K562 (cell line): ENCODE measurements at regions not wholly inside any gene's neighbourhood (a gene's known extent, or its start where the extent isn't known, plus 50 kb on each side); places are given as distances from the start of the nearest gene placed in this dataset.

Experiments used
- ATAC-seq: fragments of 200-7000 bp; cut with Tn5 transposase; 3 replicates; pipeline ENCODE4 v1.9.1; 2020; ENCODE audit warnings: moderate library complexity
- BruUV-seq: library from RNA; stranded (reverse); fragments of 400-500 nt; replicated peaks from 2 replicates; lab custom pipeline; 2021; lab: Mats Ljungman, UMichigan
- CTCF ChIA-PET: fragments of 300-600 bp; formaldehyde crosslinking; extraction: SDS; loops from one replicate; lab custom pipeline; 2021; ENCODE audit warnings: low intra/inter-chr PET ratio; lab: Yijun Ruan, JAX
- POLR2A ChIA-PET: fragments of 300-600, 350-650 bp; sonication (Branson Sonifier 250); formaldehyde crosslinking; extraction: SDS; loops from one replicate; lab custom pipeline; 2021; ENCODE audit warnings: antibody characterized with exemption, inconsistent platforms; lab: Yijun Ruan, JAX
- DNase-seq, 4 experiments: peaks; one replicate each; pipeline versions ENCODE4 v3.0.0 to v3.0.0-alpha.2; 2011 to 2018; ENCODE audit warnings: low spot score in 3 of 4, mixed read lengths in 3 of 4; ENCODE audit errors: extremely low read depth in 1 of 4
- FAIRE-seq: peaks from 2 replicates; lab custom pipeline; 2011; peaks lifted over from hg19 to GRCh38; lab: Jason Lieb, UNC
- H2AFZ ChIP-seq: 2 replicates; pipeline ENCODE4 v1.6.0; 2011; ENCODE audit warnings: low read depth, low read length, control low read depth, inconsistent platforms
- H3K27ac ChIP-seq: fragments of 200-600 bp; 3 replicates; pipeline ENCODE4 v1.8.0; 2011; ENCODE audit warnings: low read depth, mild to moderate bottlenecking, control low read depth, inconsistent platforms, low read length, moderate library complexity, mixed read lengths; ENCODE audit errors: extremely low read depth
- H3K27me3 ChIP-seq, 2 experiments: fragments of 300-600 bp in 1 of 2; 2 replicates in 1 of 2; 3 replicates in 1 of 2; pipeline versions ENCODE4 v1.6.0 to v1.8.0; 2011; ENCODE audit warnings: inconsistent platforms in 2 of 2, low read length in 2 of 2, mild to moderate bottlenecking in 1 of 2, mixed read lengths in 1 of 2, moderate library complexity in 1 of 2; ENCODE audit not compliant: control insufficient read depth in 2 of 2, insufficient read depth in 2 of 2
- H3K36me3 ChIP-seq: fragments of 300-600 bp; 3 replicates; pipeline ENCODE4 v1.8.0; 2011; ENCODE audit warnings: mild to moderate bottlenecking, low read length, inconsistent platforms; ENCODE audit not compliant: control insufficient read depth, insufficient read depth
- H3K4me1 ChIP-seq, 2 experiments: fragments of 200-600 bp in 1 of 2; replicated peaks in 1 of 2; 2 replicates in 1 of 2; 3 replicates in 1 of 2; pipeline versions ENCODE4 v1.5.1 to v1.8.0; 2011; ENCODE audit warnings: inconsistent platforms in 2 of 2, low read length in 2 of 2, mild to moderate bottlenecking in 1 of 2, mixed read lengths in 1 of 2, moderate library complexity in 1 of 2; ENCODE audit not compliant: control insufficient read depth in 2 of 2, insufficient read depth in 2 of 2
- H3K4me2 ChIP-seq: 2 replicates; pipeline ENCODE4 v1.6.1; 2011; ENCODE audit warnings: low read length, control low read depth, inconsistent platforms, mixed read lengths; ENCODE audit not compliant: insufficient read depth
- H3K4me3 ChIP-seq: fragments of 200-600 bp; sonication (generic), shearing (Covaris generic); 2 replicates; pipeline ENCODE4 v1.5.1; 2016; ENCODE audit warnings: control low read depth, inconsistent platforms
- H3K79me2 ChIP-seq: fragments of 200-600 bp; 3 replicates; pipeline ENCODE4 v1.8.0; 2011; ENCODE audit warnings: low read length, inconsistent platforms; ENCODE audit not compliant: control insufficient read depth, insufficient read depth
- H3K9ac ChIP-seq, 2 experiments: 2 replicates each; pipeline versions ENCODE4 v1.6.0 to v1.6.1; 2011; ENCODE audit warnings: low read depth in 2 of 2, low read length in 2 of 2, control low read depth in 1 of 2, inconsistent platforms in 1 of 2, mild to moderate bottlenecking in 1 of 2, mixed read lengths in 1 of 2; ENCODE audit not compliant: insufficient read depth in 1 of 2
- H3K9me1 ChIP-seq: one replicate; pipeline ENCODE4 v1.6.0; 2011; ENCODE audit warnings: inconsistent platforms, mild to moderate bottlenecking, low read length, moderate library complexity; ENCODE audit not compliant: control insufficient read depth, insufficient read depth
- H3K9me3 ChIP-seq: replicated peaks from 2 replicates; pipeline ENCODE4 v1.5.1; 2011; ENCODE audit warnings: low read depth, low read length, inconsistent platforms; ENCODE audit not compliant: control insufficient read depth, insufficient read depth
- H4K20me1 ChIP-seq: replicated peaks from 2 replicates; pipeline ENCODE4 v1.6.1; 2011; ENCODE audit warnings: low read length, inconsistent platforms, mixed read lengths; ENCODE audit not compliant: control insufficient read depth, insufficient read depth
- BRCA1 ChIP-seq, 2 experiments: fragments of 450-650 bp in 1 of 2; sonication (generic) in 1 of 2; formaldehyde crosslinking in 1 of 2; IDR thresholded peaks; 2 replicates each; pipeline versions ENCODE4 v1.5.0 to v1.6.1; 2017 to 2020; ENCODE audit warnings: mild to moderate bottlenecking in 1 of 2, missing genetic modification reagents in 1 of 2
- COPS2 ChIP-seq: fragments of 450-650 bp; conservative IDR thresholded peaks from 2 replicates; pipeline ENCODE4 v1.6.1; 2016; ENCODE audit warnings: mild to moderate bottlenecking, moderate library complexity
- DACH1 ChIP-seq: fragments of 450-650 bp; IDR thresholded peaks from 2 replicates; pipeline ENCODE4 v1.6.1; 2018; ENCODE audit not compliant: partially characterized antibody
- ERF ChIP-seq: fragments of 450-650 bp; formaldehyde crosslinking; IDR thresholded peaks from 2 replicates; pipeline ENCODE4 v1.4.0; 2020; ENCODE audit warnings: mild to moderate bottlenecking, mixed read lengths
- NONO ChIP-seq, 2 experiments: fragments of 200-400 bp in 1 of 2; fragments of 450-650 bp in 1 of 2; formaldehyde crosslinking in 1 of 2; IDR thresholded peaks; 2 replicates each; pipeline ENCODE4 v1.6.1; 2017; ENCODE audit warnings: low read depth in 2 of 2, mild to moderate bottlenecking in 2 of 2, moderate library complexity in 2 of 2, low read length in 1 of 2
- NR2C2 ChIP-seq, 2 experiments: fragments of 200-800 bp in 1 of 2; sonication (Bioruptor generic) in 1 of 2; sonication (generic) in 1 of 2; formaldehyde crosslinking in 1 of 2; IDR thresholded peaks; 2 replicates each; pipeline versions ENCODE4 v1.6.1 to v1.8.0; 2016 to 2022; ENCODE audit warnings: mild to moderate bottlenecking in 1 of 2, missing compliant biosample characterization in 1 of 2, missing genetic modification characterization in 1 of 2, missing genetic modification reagents in 1 of 2
- ZNF224 ChIP-seq: sonication (generic); formaldehyde crosslinking; IDR thresholded peaks from 2 replicates; pipeline ENCODE4 v1.8.0; 2022; ENCODE audit warnings: mild to moderate bottlenecking, missing genetic modification reagents
- WGBS: fragments of 100-300 bp; shearing (Covaris generic); methylation state at CpG from one replicate; pipeline ENCODE4 v1.1.6; 2016; ENCODE audit warnings: low coverage, mixed read lengths; ENCODE audit not compliant: insufficient coverage; ENCODE audit errors: missing lambda C conversion rate; 5-methylcytosine and 5-hydroxymethylcytosine counted together
- in situ Hi-C: fragments of 300-500 bp; cut with MboI; formaldehyde crosslinking; loops from 4 replicates; pipeline ENCODE4 v1.15.0; 2018; ENCODE audit warnings: inconsistent platforms, mixed read lengths
- intact Hi-C: fragments of 100-400 bp; cut with micrococcal nuclease; formaldehyde crosslinking; loops from 2 replicates; pipeline ENCODE4 v1.14.2; 2022
- TF ChIP-seq, protein P1 (sequence below): fragments of 450-650 bp; IDR thresholded peaks from 2 replicates; pipeline ENCODE4 v1.6.1; 2017; ENCODE audit warnings: mild to moderate bottlenecking, moderate library complexity

DNA sequence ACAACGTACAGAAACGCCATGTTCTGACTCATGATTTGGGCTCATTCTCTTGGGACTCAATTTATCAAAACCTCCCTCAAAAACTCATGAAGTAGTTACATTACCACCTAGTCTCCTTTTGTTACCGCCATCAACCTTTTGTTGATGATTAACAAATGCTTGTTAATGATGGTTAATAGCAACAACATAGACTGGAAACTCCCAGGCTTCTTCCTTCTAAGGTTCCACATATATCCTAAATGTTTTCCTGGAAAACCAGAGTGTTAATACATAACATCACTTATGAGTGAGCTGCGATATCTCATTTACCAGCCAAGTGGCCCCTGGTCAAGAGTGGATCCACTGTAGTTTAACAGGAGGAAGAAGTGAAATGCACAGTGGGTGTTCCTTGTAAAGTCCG lies 176.3 kb downstream of the ERMARD start:
- no peaks in the 10 kb centered on the region for H3K9me1 ChIP-seq
- FAIRE-seq, result no peak
- no peaks in the 10 kb centered on the region for H3K79me2 ChIP-seq
- TF ChIP-seq ZNF224 (CRISPR knock-in tag) (no peak), COPS2 (no peak), ERF (CRISPR knock-in tag) (no peak), NONO (IDR thresholded peaks at IDR 0.05; ENCODE audit: low read depth in 2 of 2, low read length in 1 of 2) (no peak), BRCA1 (IDR thresholded peaks at IDR 0.05) (no peak), BRCA1 (CRISPR knock-in tag; IDR thresholded peaks at IDR 0.05) (no peak), NR2C2 (CRISPR knock-in tag; IDR thresholded peaks at IDR 0.05) (no peak), NR2C2 (tag; IDR thresholded peaks at IDR 0.05) (no peak), DACH1 (no peak)
- TF ChIP-seq, protein P1, sequence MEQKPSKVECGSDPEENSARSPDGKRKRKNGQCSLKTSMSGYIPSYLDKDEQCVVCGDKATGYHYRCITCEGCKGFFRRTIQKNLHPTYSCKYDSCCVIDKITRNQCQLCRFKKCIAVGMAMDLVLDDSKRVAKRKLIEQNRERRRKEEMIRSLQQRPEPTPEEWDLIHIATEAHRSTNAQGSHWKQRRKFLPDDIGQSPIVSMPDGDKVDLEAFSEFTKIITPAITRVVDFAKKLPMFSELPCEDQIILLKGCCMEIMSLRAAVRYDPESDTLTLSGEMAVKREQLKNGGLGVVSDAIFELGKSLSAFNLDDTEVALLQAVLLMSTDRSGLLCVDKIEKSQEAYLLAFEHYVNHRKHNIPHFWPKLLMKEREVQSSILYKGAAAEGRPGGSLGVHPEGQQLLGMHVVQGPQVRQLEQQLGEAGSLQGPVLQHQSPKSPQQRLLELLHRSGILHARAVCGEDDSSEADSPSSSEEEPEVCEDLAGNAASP, result no peak
- no peak overlapping the region for H3K27ac ChIP-seq
- DNase-seq, result no peak
- no peaks in the 10 kb centered on the region; the same call in 1 of the 2 replicates for H3K9me3 ChIP-seq
- ChIA-PET CTCF (no interaction called here), POLR2A (no interaction called here)
- BruUV-seq, result no TSS peak
- in situ Hi-C loops, result no loop called here
- ATAC-seq, result no peak
- no peaks in the 10 kb centered on the region for H4K20me1 ChIP-seq
- H3K27me3 ChIP-seq, result peaks cover 10 to 11% of the 10 kb centered on the region in 2 experiments
- intact Hi-C loops, result no loop called here
- no peak overlapping the region for H3K4me3 ChIP-seq
- no peak overlapping the region for H3K4me2 ChIP-seq
- H3K9ac ChIP-seq, result no peak overlapping the region
- no peak overlapping the region for H2AFZ ChIP-seq
- H3K36me3 ChIP-seq, result no peaks in the 10 kb centered on the region
- WGBS, result 0% methylated on average over 5 of the region's 5 CpGs
- H3K4me1 ChIP-seq, result peaks cover 0 to 5% of the 10 kb centered on the region in 2 experiments; a peak in 1 of 5 replicates
